Large intestine (tissue), 3 donors: ENCODE measurements at regions not wholly inside any gene's neighbourhood (a gene's known extent, or its start where the extent isn't known, plus 50 kb on each side); places are given as distances from the start of the nearest gene placed in this dataset.

Source experiments
- DNase-seq, 2 donors: peaks; one replicate each; pipeline versions ENCODE4 v3.0.0 to v3.0.0-alpha.2; 2013
- H3K27ac ChIP-seq: one replicate; pipeline ENCODE4 v1.5.1; 2013; ENCODE audit warnings: low read length
- H3K27me3 ChIP-seq: 2 replicates; pipeline ENCODE4 v1.6.1; 2013; ENCODE audit warnings: low read length; ENCODE audit not compliant: control insufficient read depth, insufficient read depth
- H3K36me3 ChIP-seq: 2 replicates; pipeline ENCODE4 v1.6.1; 2013; ENCODE audit warnings: low read length; ENCODE audit not compliant: control insufficient read depth, insufficient read depth
- H3K4me1 ChIP-seq: one replicate; pipeline ENCODE4 v1.6.1; 2013; ENCODE audit warnings: low read length; ENCODE audit not compliant: control insufficient read depth, insufficient read depth
- H3K4me3 ChIP-seq: one replicate; pipeline ENCODE4 v1.5.1; 2013; ENCODE audit warnings: low read length
- H3K9me3 ChIP-seq: one replicate; pipeline ENCODE4 v1.6.1; 2013; ENCODE audit warnings: mild to moderate bottlenecking, low read depth, low read length, moderate library complexity; ENCODE audit not compliant: control insufficient read depth
- WGBS: methylation state at CpG from one replicate; pipeline ENCODE4 v1.1.5; 2013; ENCODE audit warnings: low lambda C conversion rate; ENCODE audit not compliant: insufficient coverage; 5-methylcytosine and 5-hydroxymethylcytosine counted together

GRCh38 chr2:239883326-239884050 lies 141.7 kb downstream of the NDUFA10 start:
- Histone ChIP-seq H3K27ac (no peak overlapping the region), H3K36me3 (no peaks in the 10 kb centered on the region), H3K27me3 (no peaks in the 10 kb centered on the region), H3K4me1 (no peaks in the 10 kb centered on the region), H3K4me3 (no peak overlapping the region), H3K9me3 (peaks cover 14% of the 10 kb centered on the region)
- WGBS, result no CpG with 5 or more reads among the region's 12 CpGs
- no peak for DNase-seq

- Histone ChIP-seq H3K4me3 (no peak overlapping the region), H3K36me3 (no peaks in the 10 kb centered on the region), H3K27ac (no peak overlapping the region), H3K4me1 (no peaks in the 10 kb centered on the region), H3K9me3 (peaks cover 14% of the 10 kb centered on the region), H3K27me3 (no peaks in the 10 kb centered on the region)
- WGBS, result no CpG with 5 or more reads among the region's 4 CpGs
- no peak for DNase-seq
These were observed 142.4 kb downstream of the NDUFA10 start for GRCh38 chr2:239882781-239883180.

GRCh38 chr2:239882331-239882732 lies 142.8 kb downstream of the NDUFA10 start:
- H3K27me3 ChIP-seq, result no peaks in the 10 kb centered on the region
- H3K4me1 ChIP-seq, result no peaks in the 10 kb centered on the region
- H3K4me3 ChIP-seq, result no peak overlapping the region
- H3K36me3 ChIP-seq, result no peaks in the 10 kb centered on the region
- no peak overlapping the region for H3K27ac ChIP-seq
- no CpG with 5 or more reads among the region's 5 CpGs for WGBS
- peaks cover 14% of the 10 kb centered on the region for H3K9me3 ChIP-seq
- peak in 1 of 2 donors; percentile 29 for DNase-seq

GRCh38 chr2:239881561-239882320 lies 143.4 kb downstream of the NDUFA10 start:
- Histone ChIP-seq H3K27me3 (no peaks in the 10 kb centered on the region), H3K27ac (no peak overlapping the region), H3K4me3 (no peak overlapping the region), H3K4me1 (no peaks in the 10 kb centered on the region), H3K36me3 (no peaks in the 10 kb centered on the region), H3K9me3 (peaks cover 14% of the 10 kb centered on the region)
- WGBS, result no CpG with 5 or more reads among the region's 17 CpGs
- DNase-seq, result no peak

GRCh38 chr2:239881031-239881471 lies 144.1 kb downstream of the NDUFA10 start:
- Histone ChIP-seq H3K9me3 (peaks cover 14% of the 10 kb centered on the region), H3K4me3 (no peak overlapping the region), H3K36me3 (no peaks in the 10 kb centered on the region), H3K27me3 (no peaks in the 10 kb centered on the region), H3K4me1 (no peaks in the 10 kb centered on the region), H3K27ac (no peak overlapping the region)
- no peak for DNase-seq
- WGBS, result no CpG with 5 or more reads among the region's 10 CpGs

GRCh38 chr2:239880396-239880795 lies 144.7 kb downstream of the NDUFA10 start:
- peaks cover 14% of the 10 kb centered on the region for H3K9me3 ChIP-seq
- no peak for DNase-seq
- H3K36me3 ChIP-seq, result no peaks in the 10 kb centered on the region
- no peak overlapping the region for H3K4me3 ChIP-seq
- no CpG with 5 or more reads among the region's 3 CpGs for WGBS
- no peaks in the 10 kb centered on the region for H3K27me3 ChIP-seq
- no peak overlapping the region for H3K27ac ChIP-seq
- H3K4me1 ChIP-seq, result no peaks in the 10 kb centered on the region

- Histone ChIP-seq H3K4me3 (no peak overlapping the region), H3K27me3 (peaks cover 1% of the 10 kb centered on the region), H3K4me1 (no peaks in the 10 kb centered on the region), H3K36me3 (no peaks in the 10 kb centered on the region), H3K27ac (no peak overlapping the region), H3K9me3 (peaks cover 10% of the 10 kb centered on the region)
- no peak for DNase-seq
- 100% methylated on average over 1 of the region's 11 CpGs for WGBS
These were observed 145.6 kb downstream of the NDUFA10 start for GRCh38 chr2:239879423-239880084.

- Histone ChIP-seq H3K27ac (no peak overlapping the region), H3K9me3 (peaks cover 3% of the 10 kb centered on the region), H3K4me3 (no peak overlapping the region), H3K4me1 (no peaks in the 10 kb centered on the region), H3K27me3 (peaks cover 3% of the 10 kb centered on the region), H3K36me3 (no peaks in the 10 kb centered on the region)
- no CpG with 5 or more reads among the region's 5 CpGs for WGBS
- DNase-seq, result no peak
These were observed 146.5 kb downstream of the NDUFA10 start for GRCh38 chr2:239878686-239879085.

GRCh38 chr2:239876948-239877289 lies 148.2 kb downstream of the NDUFA10 start:
- no peak for DNase-seq
- 100% methylated on average over 1 of the region's 5 CpGs for WGBS
- H3K4me1 ChIP-seq, result no peaks in the 10 kb centered on the region

GRCh38 chr2:239876271-239876947 lies 148.7 kb downstream of the NDUFA10 start:
- no peak overlapping the region for H3K27ac ChIP-seq
- no peak overlapping the region for H3K4me3 ChIP-seq
- no peaks in the 10 kb centered on the region for H3K9me3 ChIP-seq
- H3K27me3 ChIP-seq, result peaks cover 3% of the 10 kb centered on the region
- WGBS, result no CpG with 5 or more reads among the region's 18 CpGs
- no peaks in the 10 kb centered on the region for H3K4me1 ChIP-seq
- no peaks in the 10 kb centered on the region for H3K36me3 ChIP-seq
- no peak for DNase-seq

More at GRCh38 chr2:239876948-239877289, 148.2 kb downstream of the NDUFA10 start:
- no peaks in the 10 kb centered on the region for H3K9me3 ChIP-seq
- H3K4me3 ChIP-seq, result no peak overlapping the region
- peaks cover 3% of the 10 kb centered on the region for H3K27me3 ChIP-seq
- no peak overlapping the region for H3K27ac ChIP-seq
- no peaks in the 10 kb centered on the region for H3K36me3 ChIP-seq
